ENCODE measurements at regions not wholly inside any gene's neighbourhood (a gene's known extent, or its start where the extent isn't known, plus 50 kb on each side); places are given as distances from the start of the nearest gene placed in this dataset.

DNA sequence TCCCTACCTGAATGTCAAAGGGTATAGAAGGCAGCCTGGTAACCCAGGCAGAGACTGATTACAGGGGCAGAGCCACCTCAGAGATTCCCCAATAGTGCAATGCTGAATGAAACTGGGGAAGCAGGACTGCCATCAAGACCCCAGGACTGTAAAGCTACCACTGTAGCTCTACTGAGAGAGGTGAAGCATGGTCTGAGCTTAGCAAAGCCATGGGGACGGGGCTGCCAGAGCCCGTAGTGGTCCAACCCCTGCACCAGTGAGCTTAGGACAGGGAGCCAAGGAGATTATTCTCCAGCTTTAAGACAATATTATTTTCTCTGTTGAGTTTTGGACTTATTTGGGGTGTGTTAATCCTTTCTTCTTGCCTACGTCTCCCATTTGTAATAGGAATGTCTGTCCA is 679.3 kb upstream of the GRAMD2B start:
- no peak for DNase-seq (ENCODE audit: low spot score)
- no peak overlapping the region for H3K4me3 ChIP-seq (ENCODE audit: low read depth in 1 of 3, low read length in 3 of 3)
- no peaks in the 10 kb centered on the region for H3K4me1 ChIP-seq (ENCODE audit: control insufficient read depth in 4 of 4, insufficient read depth in 4 of 4, low read length in 3 of 4)
- no peak overlapping the region for H3K27ac ChIP-seq (ENCODE audit: low read depth in 1 of 2, low read length in 2 of 2)
- no peaks in the 10 kb centered on the region for H3K9me3 ChIP-seq (ENCODE audit: control insufficient read depth in 4 of 4, low read length in 3 of 4)
- 92% methylated on average over 3 of the region's 3 CpGs for WGBS
- TF ChIP-seq EGR1 (IDR thresholded peaks at IDR 0.05; ENCODE audit: low read depth in 2 of 2) (no peak), GABPA (IDR thresholded peaks at IDR 0.05 in 1 of 2, conservative IDR thresholded peaks at IDR 0.05 in 1 of 2) (no peak), RAD21 (IDR thresholded peaks at IDR 0.05) (no peak), JUND (IDR thresholded peaks at IDR 0.05) (no peak), TAF1 (conservative IDR thresholded peaks at IDR 0.05) (no peak), RXRA (IDR thresholded peaks at IDR 0.05) (no peak), NR2F2 (IDR thresholded peaks at IDR 0.05) (no peak), FOXA2 (IDR thresholded peaks at IDR 0.05) (no peak), YY1 (IDR thresholded peaks at IDR 0.05) (no peak), FOXA1 (IDR thresholded peaks at IDR 0.05) (no peak), HNF4A (conservative IDR thresholded peaks at IDR 0.05) (no peak), SP1 (IDR thresholded peaks at IDR 0.05) (no peak), HNF4G (IDR thresholded peaks at IDR 0.05) (no peak)
- TF ChIP-seq, protein P1, sequence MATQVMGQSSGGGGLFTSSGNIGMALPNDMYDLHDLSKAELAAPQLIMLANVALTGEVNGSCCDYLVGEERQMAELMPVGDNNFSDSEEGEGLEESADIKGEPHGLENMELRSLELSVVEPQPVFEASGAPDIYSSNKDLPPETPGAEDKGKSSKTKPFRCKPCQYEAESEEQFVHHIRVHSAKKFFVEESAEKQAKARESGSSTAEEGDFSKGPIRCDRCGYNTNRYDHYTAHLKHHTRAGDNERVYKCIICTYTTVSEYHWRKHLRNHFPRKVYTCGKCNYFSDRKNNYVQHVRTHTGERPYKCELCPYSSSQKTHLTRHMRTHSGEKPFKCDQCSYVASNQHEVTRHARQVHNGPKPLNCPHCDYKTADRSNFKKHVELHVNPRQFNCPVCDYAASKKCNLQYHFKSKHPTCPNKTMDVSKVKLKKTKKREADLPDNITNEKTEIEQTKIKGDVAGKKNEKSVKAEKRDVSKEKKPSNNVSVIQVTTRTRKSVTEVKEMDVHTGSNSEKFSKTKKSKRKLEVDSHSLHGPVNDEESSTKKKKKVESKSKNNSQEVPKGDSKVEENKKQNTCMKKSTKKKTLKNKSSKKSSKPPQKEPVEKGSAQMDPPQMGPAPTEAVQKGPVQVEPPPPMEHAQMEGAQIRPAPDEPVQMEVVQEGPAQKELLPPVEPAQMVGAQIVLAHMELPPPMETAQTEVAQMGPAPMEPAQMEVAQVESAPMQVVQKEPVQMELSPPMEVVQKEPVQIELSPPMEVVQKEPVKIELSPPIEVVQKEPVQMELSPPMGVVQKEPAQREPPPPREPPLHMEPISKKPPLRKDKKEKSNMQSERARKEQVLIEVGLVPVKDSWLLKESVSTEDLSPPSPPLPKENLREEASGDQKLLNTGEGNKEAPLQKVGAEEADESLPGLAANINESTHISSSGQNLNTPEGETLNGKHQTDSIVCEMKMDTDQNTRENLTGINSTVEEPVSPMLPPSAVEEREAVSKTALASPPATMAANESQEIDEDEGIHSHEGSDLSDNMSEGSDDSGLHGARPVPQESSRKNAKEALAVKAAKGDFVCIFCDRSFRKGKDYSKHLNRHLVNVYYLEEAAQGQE (IDR thresholded peaks at IDR 0.05), result no peak
- TF ChIP-seq, protein P2, sequence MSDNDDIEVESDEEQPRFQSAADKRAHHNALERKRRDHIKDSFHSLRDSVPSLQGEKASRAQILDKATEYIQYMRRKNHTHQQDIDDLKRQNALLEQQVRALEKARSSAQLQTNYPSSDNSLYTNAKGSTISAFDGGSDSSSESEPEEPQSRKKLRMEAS (IDR thresholded peaks at IDR 0.05), result no peak
- TF ChIP-seq, protein P3, sequence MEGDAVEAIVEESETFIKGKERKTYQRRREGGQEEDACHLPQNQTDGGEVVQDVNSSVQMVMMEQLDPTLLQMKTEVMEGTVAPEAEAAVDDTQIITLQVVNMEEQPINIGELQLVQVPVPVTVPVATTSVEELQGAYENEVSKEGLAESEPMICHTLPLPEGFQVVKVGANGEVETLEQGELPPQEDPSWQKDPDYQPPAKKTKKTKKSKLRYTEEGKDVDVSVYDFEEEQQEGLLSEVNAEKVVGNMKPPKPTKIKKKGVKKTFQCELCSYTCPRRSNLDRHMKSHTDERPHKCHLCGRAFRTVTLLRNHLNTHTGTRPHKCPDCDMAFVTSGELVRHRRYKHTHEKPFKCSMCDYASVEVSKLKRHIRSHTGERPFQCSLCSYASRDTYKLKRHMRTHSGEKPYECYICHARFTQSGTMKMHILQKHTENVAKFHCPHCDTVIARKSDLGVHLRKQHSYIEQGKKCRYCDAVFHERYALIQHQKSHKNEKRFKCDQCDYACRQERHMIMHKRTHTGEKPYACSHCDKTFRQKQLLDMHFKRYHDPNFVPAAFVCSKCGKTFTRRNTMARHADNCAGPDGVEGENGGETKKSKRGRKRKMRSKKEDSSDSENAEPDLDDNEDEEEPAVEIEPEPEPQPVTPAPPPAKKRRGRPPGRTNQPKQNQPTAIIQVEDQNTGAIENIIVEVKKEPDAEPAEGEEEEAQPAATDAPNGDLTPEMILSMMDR (IDR thresholded peaks at IDR 0.05; ENCODE audit: low read depth, low read length, missing input control), result no peak
- TF ChIP-seq, protein P4, sequence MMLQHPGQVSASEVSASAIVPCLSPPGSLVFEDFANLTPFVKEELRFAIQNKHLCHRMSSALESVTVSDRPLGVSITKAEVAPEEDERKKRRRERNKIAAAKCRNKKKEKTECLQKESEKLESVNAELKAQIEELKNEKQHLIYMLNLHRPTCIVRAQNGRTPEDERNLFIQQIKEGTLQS (IDR thresholded peaks at IDR 0.05), result no peak
- TF ChIP-seq, protein P5, sequence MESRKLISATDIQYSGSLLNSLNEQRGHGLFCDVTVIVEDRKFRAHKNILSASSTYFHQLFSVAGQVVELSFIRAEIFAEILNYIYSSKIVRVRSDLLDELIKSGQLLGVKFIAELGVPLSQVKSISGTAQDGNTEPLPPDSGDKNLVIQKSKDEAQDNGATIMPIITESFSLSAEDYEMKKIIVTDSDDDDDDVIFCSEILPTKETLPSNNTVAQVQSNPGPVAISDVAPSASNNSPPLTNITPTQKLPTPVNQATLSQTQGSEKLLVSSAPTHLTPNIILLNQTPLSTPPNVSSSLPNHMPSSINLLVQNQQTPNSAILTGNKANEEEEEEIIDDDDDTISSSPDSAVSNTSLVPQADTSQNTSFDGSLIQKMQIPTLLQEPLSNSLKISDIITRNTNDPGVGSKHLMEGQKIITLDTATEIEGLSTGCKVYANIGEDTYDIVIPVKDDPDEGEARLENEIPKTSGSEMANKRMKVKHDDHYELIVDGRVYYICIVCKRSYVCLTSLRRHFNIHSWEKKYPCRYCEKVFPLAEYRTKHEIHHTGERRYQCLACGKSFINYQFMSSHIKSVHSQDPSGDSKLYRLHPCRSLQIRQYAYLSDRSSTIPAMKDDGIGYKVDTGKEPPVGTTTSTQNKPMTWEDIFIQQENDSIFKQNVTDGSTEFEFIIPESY (IDR thresholded peaks at IDR 0.05), result no peak
- no peaks in the 10 kb centered on the region for H3K36me3 ChIP-seq (ENCODE audit: control insufficient read depth in 4 of 4, insufficient read depth in 3 of 4, low read depth in 1 of 4, low read length in 3 of 4)
- H3K27me3 ChIP-seq (ENCODE audit: control insufficient read depth in 4 of 4, insufficient read depth in 4 of 4, low read length in 3 of 4), result no peaks in the 10 kb centered on the region
- no peak overlapping the region for H3K9ac ChIP-seq (ENCODE audit: low read depth in 1 of 2, low read length in 2 of 2)

All from liver (tissue), 8 donors.